ENCODE measurements at regions not wholly inside any gene's neighbourhood (a gene's known extent, or its start where the extent isn't known, plus 50 kb on each side); places are given as distances from the start of the nearest gene placed in this dataset.

- TF ChIP-seq, protein P1, sequence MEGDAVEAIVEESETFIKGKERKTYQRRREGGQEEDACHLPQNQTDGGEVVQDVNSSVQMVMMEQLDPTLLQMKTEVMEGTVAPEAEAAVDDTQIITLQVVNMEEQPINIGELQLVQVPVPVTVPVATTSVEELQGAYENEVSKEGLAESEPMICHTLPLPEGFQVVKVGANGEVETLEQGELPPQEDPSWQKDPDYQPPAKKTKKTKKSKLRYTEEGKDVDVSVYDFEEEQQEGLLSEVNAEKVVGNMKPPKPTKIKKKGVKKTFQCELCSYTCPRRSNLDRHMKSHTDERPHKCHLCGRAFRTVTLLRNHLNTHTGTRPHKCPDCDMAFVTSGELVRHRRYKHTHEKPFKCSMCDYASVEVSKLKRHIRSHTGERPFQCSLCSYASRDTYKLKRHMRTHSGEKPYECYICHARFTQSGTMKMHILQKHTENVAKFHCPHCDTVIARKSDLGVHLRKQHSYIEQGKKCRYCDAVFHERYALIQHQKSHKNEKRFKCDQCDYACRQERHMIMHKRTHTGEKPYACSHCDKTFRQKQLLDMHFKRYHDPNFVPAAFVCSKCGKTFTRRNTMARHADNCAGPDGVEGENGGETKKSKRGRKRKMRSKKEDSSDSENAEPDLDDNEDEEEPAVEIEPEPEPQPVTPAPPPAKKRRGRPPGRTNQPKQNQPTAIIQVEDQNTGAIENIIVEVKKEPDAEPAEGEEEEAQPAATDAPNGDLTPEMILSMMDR (conservative IDR thresholded peaks at IDR 0.05; ENCODE audit: low read depth, low read length) = no peak
- TF ChIP-seq EZH2 (IDR thresholded peaks at IDR 0.05; ENCODE audit: borderline replicate concordance, low read depth, low read length, poor library complexity, severe bottlenecking) = no peak
Measured at GRCh38 chr18:78871618-78872017, 108.0 kb upstream of the SALL3 start.
